Globus pallidus (tissue), 1 donor: ENCODE measurements at regions not wholly inside any gene's neighbourhood (a gene's known extent, or its start where the extent isn't known, plus 50 kb on each side); places are given as distances from the start of the nearest gene placed in this dataset.

Experiments used
- DNase-seq: peaks from one replicate; pipeline ENCODE4 v3.0.0-alpha.2; 2015; ENCODE audit warnings: low spot score

- DNase-seq: no peak
Measured at GRCh38 chr16:62548095-62548494, 511.9 kb upstream of the CDH8 start.

GRCh38 chr16:62546701-62547100 lies 510.5 kb upstream of the CDH8 start:
- DNase-seq: no peak

GRCh38 chr16:62545039-62545438 lies 508.8 kb upstream of the CDH8 start:
- DNase-seq: no peak

- no peak for DNase-seq
Measured at GRCh38 chr16:62543516-62543915, 507.3 kb upstream of the CDH8 start.

GRCh38 chr16:62539657-62540056 lies 503.4 kb upstream of the CDH8 start:
- DNase-seq: no peak

- no peak for DNase-seq
Measured at GRCh38 chr16:62530426-62530825, 494.2 kb upstream of the CDH8 start.

- DNase-seq: no peak
Measured at GRCh38 chr16:62516001-62516400, 479.8 kb upstream of the CDH8 start.

GRCh38 chr16:62503073-62503472 lies 466.8 kb upstream of the CDH8 start:
- DNase-seq: no peak

GRCh38 chr16:62478903-62479458 lies 442.7 kb upstream of the CDH8 start:
- DNase-seq: no peak

GRCh38 chr16:62477796-62478195 lies 441.6 kb upstream of the CDH8 start:
- no peak for DNase-seq

- no peak for DNase-seq
Measured at GRCh38 chr16:62475573-62475972, 439.3 kb upstream of the CDH8 start.

- no peak for DNase-seq
Measured at GRCh38 chr16:62462971-62463370, 426.7 kb upstream of the CDH8 start.

GRCh38 chr16:62450291-62450690 lies 414.1 kb upstream of the CDH8 start:
- DNase-seq: no peak

GRCh38 chr16:62445909-62446308 lies 409.7 kb upstream of the CDH8 start:
- no peak for DNase-seq

- no peak for DNase-seq
Measured at GRCh38 chr16:62424206-62424605, 388.0 kb upstream of the CDH8 start.

GRCh38 chr16:62408760-62409159 lies 372.5 kb upstream of the CDH8 start:
- DNase-seq: no peak

GRCh38 chr16:62406387-62406786 lies 370.1 kb upstream of the CDH8 start:
- no peak for DNase-seq

GRCh38 chr16:62404842-62405611 lies 368.8 kb upstream of the CDH8 start:
- DNase-seq: no peak

GRCh38 chr16:62392698-62393097 lies 356.5 kb upstream of the CDH8 start:
- DNase-seq: no peak

GRCh38 chr16:62391940-62392339 lies 355.7 kb upstream of the CDH8 start:
- DNase-seq: no peak

GRCh38 chr16:62391134-62391533 lies 354.9 kb upstream of the CDH8 start:
- no peak for DNase-seq

GRCh38 chr16:62390214-62390613 lies 354.0 kb upstream of the CDH8 start:
- no peak for DNase-seq

GRCh38 chr16:62386411-62386810 lies 350.2 kb upstream of the CDH8 start:
- DNase-seq: no peak

- DNase-seq: no peak
Measured at GRCh38 chr16:62383941-62384340, 347.7 kb upstream of the CDH8 start.
